Neural crest cell (in vitro differentiated cells): ENCODE measurements at regions not wholly inside any gene's neighbourhood (a gene's known extent, or its start where the extent isn't known, plus 50 kb on each side); places are given as distances from the start of the nearest gene placed in this dataset.
A peak's percentile ranks its signal among the peaks of the same experiment; 100 is the strongest.

Experiments
- DNase-seq: peaks from one replicate; pipeline ENCODE4 v3.0.0; 2021; ENCODE audit warnings: low read depth, mixed read lengths, low spot score
- H3K27ac Mint-ChIP-seq: one replicate; pipeline ENCODE4 v1.8.0; 2021; ENCODE audit warnings: mild to moderate bottlenecking, mixed read lengths; ENCODE audit not compliant: unreplicated experiment
- H3K27me3 Mint-ChIP-seq: 2 replicates; pipeline ENCODE4 v1.8.0; 2021; ENCODE audit warnings: low read depth, mild to moderate bottlenecking, mixed read lengths
- H3K36me3 Mint-ChIP-seq: 2 replicates; pipeline ENCODE4 v1.8.0; 2021; ENCODE audit warnings: low read depth, mild to moderate bottlenecking, mixed read lengths
- H3K4me1 Mint-ChIP-seq: 2 replicates; pipeline ENCODE4 v1.8.0; 2021; ENCODE audit warnings: mixed read lengths
- H3K4me3 Mint-ChIP-seq: one replicate; pipeline ENCODE4 v1.8.0; 2021; ENCODE audit warnings: mild to moderate bottlenecking, mixed read lengths
- H3K9me3 Mint-ChIP-seq: 2 replicates; pipeline ENCODE4 v1.8.0; 2021; ENCODE audit warnings: mixed read lengths
- TF ChIP-seq, protein P1 (sequence below): fragments of 200-600 bp; sonication (generic); conservative IDR thresholded peaks from 2 replicates; pipeline ENCODE4 v1.5.0; 2021; ENCODE audit warnings: antibody characterized with exemption, mild to moderate bottlenecking

DNA sequence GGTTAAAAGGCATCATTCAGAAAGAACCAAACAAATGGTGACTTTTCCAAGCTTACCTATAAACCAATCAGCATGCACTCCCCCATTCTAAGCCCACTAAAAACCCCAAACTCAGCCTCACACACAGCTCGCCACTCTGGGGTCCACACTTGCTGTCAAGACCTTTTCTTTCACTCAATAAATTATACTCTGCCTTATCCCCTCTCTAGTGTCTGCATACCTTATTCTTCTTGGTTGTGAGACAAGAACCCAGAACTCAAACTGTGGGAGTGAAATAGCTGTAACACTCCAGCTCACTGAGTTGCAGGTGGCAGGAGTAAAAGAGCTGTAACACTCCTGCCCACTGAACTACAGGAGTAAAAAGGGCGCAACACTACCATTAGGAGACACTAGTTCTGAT lies 559.0 kb downstream of the TBC1D4 start:
- H3K27me3 Mint-ChIP-seq = no peaks in the 10 kb centered on the region
- H3K4me1 Mint-ChIP-seq = peaks cover 23% of the 10 kb centered on the region
- TF ChIP-seq, protein P1, sequence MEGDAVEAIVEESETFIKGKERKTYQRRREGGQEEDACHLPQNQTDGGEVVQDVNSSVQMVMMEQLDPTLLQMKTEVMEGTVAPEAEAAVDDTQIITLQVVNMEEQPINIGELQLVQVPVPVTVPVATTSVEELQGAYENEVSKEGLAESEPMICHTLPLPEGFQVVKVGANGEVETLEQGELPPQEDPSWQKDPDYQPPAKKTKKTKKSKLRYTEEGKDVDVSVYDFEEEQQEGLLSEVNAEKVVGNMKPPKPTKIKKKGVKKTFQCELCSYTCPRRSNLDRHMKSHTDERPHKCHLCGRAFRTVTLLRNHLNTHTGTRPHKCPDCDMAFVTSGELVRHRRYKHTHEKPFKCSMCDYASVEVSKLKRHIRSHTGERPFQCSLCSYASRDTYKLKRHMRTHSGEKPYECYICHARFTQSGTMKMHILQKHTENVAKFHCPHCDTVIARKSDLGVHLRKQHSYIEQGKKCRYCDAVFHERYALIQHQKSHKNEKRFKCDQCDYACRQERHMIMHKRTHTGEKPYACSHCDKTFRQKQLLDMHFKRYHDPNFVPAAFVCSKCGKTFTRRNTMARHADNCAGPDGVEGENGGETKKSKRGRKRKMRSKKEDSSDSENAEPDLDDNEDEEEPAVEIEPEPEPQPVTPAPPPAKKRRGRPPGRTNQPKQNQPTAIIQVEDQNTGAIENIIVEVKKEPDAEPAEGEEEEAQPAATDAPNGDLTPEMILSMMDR = no peak
- no peak overlapping the region for H3K27ac Mint-ChIP-seq
- H3K36me3 Mint-ChIP-seq = peaks cover 15% of the 10 kb centered on the region
- no peak overlapping the region for H3K4me3 Mint-ChIP-seq
- DNase-seq = no peak
- peaks cover 14% of the 10 kb centered on the region for H3K9me3 Mint-ChIP-seq

DNA sequence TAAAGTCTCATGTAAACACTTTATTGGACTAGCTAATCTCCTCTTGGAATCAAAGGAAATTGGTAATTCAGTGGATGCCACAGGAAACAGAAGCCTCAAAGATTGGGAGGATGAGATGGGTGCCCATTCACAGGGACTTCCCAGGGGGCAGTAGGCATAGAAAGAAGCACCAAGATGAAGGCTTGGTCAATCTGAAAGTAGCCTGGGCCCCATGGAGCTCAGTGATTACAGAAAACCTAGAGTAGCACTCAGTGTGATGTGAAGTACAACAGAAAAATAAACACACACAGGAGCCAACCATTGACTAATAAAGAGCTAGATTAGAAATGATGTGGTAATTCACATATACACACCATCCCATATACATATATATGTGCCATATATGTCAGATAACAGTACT lies 560.6 kb downstream of the TBC1D4 start:
- peaks cover 13% of the 10 kb centered on the region for H3K9me3 Mint-ChIP-seq
- peaks cover 29% of the 10 kb centered on the region for H3K4me1 Mint-ChIP-seq
- no peaks in the 10 kb centered on the region for H3K27me3 Mint-ChIP-seq
- TF ChIP-seq, protein P1 = no peak
- no peak for DNase-seq
- no peak overlapping the region for H3K4me3 Mint-ChIP-seq
- H3K36me3 Mint-ChIP-seq = peaks cover 12% of the 10 kb centered on the region
- H3K27ac Mint-ChIP-seq = no peak overlapping the region

DNA sequence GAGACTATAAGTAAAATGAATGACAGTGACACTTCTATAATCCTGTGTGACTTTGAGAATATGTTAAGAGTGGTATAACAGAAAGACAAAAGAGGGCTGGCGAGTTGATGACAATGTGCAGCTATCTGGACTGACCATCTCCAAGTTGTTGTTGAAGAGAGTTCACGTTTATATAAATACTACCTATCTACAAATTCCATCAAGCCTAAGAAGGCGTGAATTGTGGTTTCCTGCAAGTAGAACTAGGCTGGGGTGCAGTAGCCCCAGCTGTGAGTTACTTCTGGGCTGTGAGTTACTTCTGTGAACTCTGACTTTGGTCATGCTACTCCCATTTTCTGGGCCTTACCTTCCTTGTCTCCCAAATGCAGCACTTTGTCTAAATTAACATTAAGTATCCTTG lies 561.0 kb downstream of the TBC1D4 start:
- H3K4me3 Mint-ChIP-seq = no peak overlapping the region
- TF ChIP-seq, protein P1 = no peak
- no peak for DNase-seq
- no peak overlapping the region for H3K27ac Mint-ChIP-seq
- H3K9me3 Mint-ChIP-seq = peaks cover 9% of the 10 kb centered on the region
- peaks cover 29% of the 10 kb centered on the region for H3K4me1 Mint-ChIP-seq
- peaks cover 8% of the 10 kb centered on the region for H3K36me3 Mint-ChIP-seq
- no peaks in the 10 kb centered on the region for H3K27me3 Mint-ChIP-seq

DNA sequence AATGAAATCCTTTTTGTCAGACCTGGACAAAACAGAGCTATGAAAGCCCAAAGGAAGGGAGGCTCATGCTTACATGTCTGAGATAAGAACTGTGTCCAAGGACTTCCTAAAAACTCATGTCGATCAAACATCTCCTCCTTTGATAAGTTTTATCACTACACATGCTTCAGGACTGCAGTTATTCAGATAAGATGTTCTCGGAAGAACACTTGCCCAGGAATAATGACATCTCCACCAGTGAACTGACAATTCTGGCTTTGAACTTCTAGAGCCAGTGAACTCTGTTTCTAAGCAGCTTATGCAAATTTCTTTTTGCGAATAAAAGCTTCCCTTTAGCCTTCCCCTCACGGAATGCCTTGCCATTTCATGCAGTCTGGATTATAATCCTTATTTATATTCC lies 561.6 kb downstream of the TBC1D4 start:
- DNase-seq = no peak
- TF ChIP-seq, protein P1 = no peak
- no peaks in the 10 kb centered on the region for H3K27me3 Mint-ChIP-seq
- H3K9me3 Mint-ChIP-seq = peaks cover 8% of the 10 kb centered on the region
- H3K4me1 Mint-ChIP-seq = peaks cover 29% of the 10 kb centered on the region
- no peak overlapping the region for H3K4me3 Mint-ChIP-seq
- H3K36me3 Mint-ChIP-seq = peaks cover 8% of the 10 kb centered on the region
- H3K27ac Mint-ChIP-seq = peak overlapping the region; percentile 74

DNA sequence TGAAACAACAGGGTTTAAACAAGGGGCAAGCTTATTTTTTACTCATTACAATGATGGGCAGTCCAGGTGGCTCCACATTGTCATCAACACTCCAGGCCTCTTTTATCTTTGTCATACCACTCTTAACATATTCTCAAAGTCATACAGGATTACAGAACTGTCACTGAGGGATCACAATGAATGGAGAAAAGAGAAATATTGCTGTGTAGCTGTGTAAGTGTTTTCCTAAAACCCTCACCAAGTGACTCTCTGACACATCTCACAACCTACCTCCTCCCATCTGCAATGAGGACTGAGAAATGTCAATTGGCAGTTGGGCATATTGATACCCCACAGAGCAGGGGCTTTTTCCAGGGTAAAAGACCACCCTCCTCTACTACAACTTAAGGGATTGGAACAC lies 562.1 kb downstream of the TBC1D4 start:
- H3K4me1 Mint-ChIP-seq = peaks cover 29% of the 10 kb centered on the region
- H3K27me3 Mint-ChIP-seq = no peaks in the 10 kb centered on the region
- H3K4me3 Mint-ChIP-seq = no peak overlapping the region
- peak overlapping the region; percentile 74 for H3K27ac Mint-ChIP-seq
- no peak for DNase-seq
- TF ChIP-seq, protein P1 = no peak
- peaks cover 5% of the 10 kb centered on the region for H3K36me3 Mint-ChIP-seq
- peaks cover 7% of the 10 kb centered on the region for H3K9me3 Mint-ChIP-seq

DNA sequence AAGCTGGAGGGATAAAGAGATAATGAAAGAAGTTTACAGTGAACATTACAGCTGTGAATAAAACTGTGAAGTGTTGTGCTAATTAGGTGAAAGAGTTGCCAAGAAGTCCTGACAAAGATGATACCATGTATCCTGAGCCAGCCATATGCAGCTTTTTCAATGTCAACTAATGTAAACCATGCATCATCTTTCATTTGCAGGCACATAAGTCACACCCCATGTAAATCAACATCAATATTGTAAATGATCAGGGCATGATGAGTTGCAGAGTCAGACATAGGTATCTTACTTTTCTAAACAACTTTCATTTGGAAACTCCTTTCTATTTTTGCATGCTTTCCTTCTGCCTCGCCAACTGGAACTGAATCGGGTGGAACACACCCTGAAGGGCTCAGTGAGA lies 569.1 kb downstream of the TBC1D4 start:
- Mint-ChIP-seq H3K4me3 (no peak overlapping the region), H3K4me1 (peaks cover 10% of the 10 kb centered on the region), H3K36me3 (no peaks in the 10 kb centered on the region), H3K27me3 (no peaks in the 10 kb centered on the region), H3K27ac (no peak overlapping the region), H3K9me3 (peaks cover 5% of the 10 kb centered on the region)
- DNase-seq = no peak
- TF ChIP-seq, protein P1 = no peak
